Cerebellar cortex (tissue), 1 donor: ENCODE measurements at regions not wholly inside any gene's neighbourhood (a gene's known extent, or its start where the extent isn't known, plus 50 kb on each side); places are given as distances from the start of the nearest gene placed in this dataset.

Source experiments
- DNase-seq: peaks from one replicate; pipeline ENCODE4 v3.0.0-alpha.2; 2015; ENCODE audit warnings: low spot score

GRCh38 chr12:90398285-90398836, 556.6 kb downstream of the CCER1 start:
- DNase-seq, result no peak

DNA sequence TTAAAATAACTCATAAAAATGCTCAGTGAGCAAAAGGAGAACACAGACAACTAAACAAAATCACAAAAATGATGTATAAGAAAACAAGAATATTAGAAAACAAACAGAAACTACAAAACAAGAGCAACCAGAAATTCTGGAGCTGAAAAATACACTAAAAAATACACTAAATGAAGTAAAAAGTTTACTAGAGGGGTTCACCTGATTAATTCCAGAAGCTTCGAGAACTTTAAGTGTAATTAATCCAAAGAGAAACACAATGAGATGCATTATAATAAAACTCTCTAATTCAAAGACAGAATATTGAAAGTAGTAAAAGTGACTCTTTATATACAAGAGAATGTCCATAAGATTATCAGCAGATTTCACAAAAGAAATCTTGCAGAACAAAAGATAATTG, 558.4 kb downstream of the CCER1 start:
- DNase-seq, result no peak

DNA sequence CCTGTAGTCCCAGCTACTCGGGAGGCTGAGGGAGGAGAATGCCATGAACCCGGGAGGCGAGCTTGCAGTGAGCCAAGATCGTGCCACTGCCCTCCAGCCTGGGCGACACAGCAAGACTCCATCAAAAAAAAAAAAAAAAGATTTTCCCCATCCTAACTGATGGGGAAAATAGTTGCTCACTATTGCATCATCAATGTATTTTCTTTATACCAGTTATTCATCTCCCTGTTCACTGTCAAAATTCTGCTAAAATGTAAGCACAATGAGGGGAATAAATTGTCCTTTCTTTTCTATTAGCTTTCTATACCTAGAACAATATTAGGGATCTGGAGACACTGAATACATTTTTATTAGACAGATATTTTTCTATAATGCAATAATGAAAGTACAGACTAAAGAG, 561.3 kb downstream of the CCER1 start:
- no peak for DNase-seq

- DNase-seq, result no peak
These were observed 561.9 kb downstream of the CCER1 start for GRCh38 chr12:90393089-90393488.

GRCh38 chr12:90390947-90391346, 564.0 kb downstream of the CCER1 start:
- no peak for DNase-seq

- DNase-seq, result no peak
These were observed 586.9 kb downstream of the CCER1 start for GRCh38 chr12:90368081-90368480.

DNA sequence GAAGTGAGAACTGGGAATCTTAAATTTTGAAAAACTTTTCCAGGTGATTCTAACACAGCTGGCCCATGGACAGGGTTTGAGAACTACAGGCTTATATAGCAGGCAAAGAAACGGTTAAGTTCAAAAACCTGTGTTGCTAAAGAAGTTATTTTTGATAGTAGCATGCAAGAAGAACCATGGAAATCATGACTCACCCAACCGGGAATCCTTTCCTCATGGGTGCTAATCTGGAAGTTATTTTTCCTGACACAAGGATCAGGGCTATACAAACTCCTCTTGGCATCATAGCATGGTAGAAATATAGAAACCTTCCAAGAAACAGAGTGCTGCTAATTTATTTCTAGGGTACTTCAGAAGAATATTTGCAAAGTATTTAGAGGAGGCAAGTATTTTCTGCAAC, 588.7 kb downstream of the CCER1 start:
- DNase-seq, result no peak

DNA sequence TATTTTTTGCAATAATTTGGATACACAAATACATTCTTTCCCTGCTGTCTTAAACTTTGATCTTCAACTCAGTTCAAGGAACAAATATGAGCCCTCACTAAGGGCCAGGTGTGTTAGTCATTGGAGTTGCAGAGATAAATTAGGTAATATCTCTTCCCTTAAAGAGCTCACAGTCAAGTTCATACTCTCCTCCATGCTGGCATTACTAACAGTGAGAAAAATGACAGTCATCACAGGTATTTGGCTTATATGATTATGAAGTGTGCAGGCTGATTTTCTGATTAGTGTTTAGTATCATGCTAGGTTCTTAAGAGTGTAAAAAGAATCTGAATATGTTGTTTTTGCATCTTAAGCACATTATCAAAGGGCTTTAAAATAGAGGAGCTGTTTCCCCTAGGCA, 594.7 kb downstream of the CCER1 start:
- no peak for DNase-seq

DNA sequence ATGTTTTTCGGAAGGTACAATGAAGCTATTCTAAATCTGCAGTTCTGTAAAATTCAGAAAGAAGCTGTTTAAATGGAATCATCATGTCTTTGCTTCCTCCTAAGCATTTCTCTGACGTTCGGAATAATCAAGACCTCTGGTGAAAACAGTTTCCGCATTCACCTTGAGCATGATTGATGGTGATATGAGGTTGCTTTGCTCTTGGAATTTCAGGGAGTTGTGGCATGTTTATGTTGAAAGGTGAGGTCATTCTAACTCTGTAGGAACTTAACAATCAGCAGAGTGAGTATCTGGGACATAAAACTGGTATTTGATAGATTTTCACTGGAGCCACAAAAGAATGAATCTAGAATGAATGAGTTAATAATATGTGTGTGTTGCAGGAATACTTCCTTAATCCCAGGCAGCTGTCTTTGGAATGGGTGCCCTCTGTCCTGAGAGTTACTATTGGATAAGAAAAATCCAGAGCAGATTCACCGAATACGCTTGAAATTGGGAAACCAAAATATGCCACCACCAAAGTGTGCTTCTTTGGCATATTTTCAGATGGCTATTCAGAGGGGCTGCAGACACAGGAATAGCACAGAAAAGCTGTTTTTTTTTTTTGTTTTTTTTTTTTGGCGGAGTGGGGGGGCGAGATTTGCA, 599.1 kb downstream of the CCER1 start:
- DNase-seq, result no peak

DNA sequence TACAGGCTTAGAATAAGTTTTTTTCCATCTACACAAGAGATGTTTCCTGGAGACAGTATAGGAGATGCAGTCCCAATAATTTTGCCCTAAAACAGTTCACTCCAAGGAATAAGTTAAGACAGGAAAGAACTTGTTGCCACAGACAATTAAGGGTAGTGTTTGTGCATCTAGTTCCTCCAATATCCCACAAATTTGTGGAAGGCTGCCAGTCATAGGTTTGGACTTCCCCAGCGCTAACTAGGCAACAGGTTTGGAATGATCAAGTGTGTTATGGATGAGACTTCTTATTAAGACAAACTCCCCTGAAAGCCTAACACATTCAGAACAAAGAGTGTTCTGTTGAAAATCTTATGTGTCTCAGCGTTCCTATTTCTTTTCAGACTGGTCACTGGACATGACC, 611.0 kb downstream of the CCER1 start:
- DNase-seq, result no peak

GRCh38 chr12:90342081-90342480, 612.9 kb downstream of the CCER1 start:
- no peak for DNase-seq

DNA sequence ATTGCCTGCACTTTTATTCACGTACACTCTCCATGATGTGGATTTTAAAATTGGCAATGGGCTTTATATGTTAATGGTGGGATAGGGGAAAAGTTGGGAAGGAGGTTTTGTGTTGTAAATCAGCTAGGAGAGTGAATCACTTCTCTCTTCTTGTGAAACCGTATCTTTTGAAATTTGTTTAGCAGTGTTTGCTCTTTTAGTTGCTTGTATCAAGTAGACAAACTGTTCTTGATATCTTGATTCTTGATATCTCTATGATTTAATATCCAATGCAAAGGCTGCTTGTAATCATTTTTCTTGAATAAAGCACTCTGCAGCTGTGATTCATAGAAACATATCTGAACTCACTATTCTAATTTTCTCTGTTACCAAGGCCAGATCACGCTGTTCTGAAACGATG, 615.1 kb downstream of the CCER1 start:
- DNase-seq, result no peak

- DNase-seq, result no peak
These were observed 616.6 kb downstream of the CCER1 start for GRCh38 chr12:90338365-90338764.

- DNase-seq, result peak; percentile 16
These were observed 618.0 kb downstream of the CCER1 start for GRCh38 chr12:90337018-90337417.

- DNase-seq, result no peak
These were observed 619.4 kb downstream of the CCER1 start for GRCh38 chr12:90335566-90335965.

DNA sequence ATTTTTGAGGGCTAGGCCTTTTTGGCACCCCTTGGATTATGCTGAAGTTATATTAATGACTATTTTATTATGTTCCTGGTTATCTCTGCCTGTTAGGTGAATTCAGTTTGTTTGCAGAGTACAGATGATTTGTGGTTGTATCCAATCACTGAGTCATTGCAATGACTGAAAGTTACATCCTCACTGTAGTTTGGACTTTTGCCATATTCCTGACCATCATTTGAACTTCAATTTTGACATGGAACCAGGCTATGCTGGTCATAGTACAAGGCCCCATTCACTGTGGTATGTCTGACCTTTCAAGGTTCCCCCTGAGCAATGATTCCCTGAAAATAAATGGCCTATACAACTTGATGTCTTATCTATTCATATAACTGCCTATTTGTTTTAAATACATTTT, 621.0 kb downstream of the CCER1 start:
- no peak for DNase-seq

- no peak for DNase-seq
These were observed 621.6 kb downstream of the CCER1 start for GRCh38 chr12:90333424-90333823.

- DNase-seq, result peak; percentile 38
These were observed 623.2 kb downstream of the CCER1 start for GRCh38 chr12:90331821-90332220.

DNA sequence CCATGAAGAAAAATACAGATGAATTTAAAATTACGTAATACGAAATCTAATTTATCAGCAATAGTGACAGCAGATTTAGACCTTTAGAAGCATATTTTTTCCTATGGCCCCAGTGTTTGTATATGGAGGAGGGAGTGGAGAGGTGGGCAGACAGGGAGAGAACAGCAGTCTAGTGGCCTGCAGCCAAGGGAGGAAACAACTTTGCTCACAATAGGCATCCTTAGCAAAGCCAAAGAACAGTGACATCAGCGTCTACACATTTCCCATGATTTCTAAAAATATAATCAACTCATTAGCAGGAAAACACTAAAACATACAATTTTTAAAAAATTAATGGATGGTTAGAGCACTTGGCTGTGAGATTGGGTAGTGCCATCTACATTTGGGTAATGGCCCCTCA, 622.6 kb upstream of the ATP2B1 start:
- DNase-seq, result peak; percentile 54

DNA sequence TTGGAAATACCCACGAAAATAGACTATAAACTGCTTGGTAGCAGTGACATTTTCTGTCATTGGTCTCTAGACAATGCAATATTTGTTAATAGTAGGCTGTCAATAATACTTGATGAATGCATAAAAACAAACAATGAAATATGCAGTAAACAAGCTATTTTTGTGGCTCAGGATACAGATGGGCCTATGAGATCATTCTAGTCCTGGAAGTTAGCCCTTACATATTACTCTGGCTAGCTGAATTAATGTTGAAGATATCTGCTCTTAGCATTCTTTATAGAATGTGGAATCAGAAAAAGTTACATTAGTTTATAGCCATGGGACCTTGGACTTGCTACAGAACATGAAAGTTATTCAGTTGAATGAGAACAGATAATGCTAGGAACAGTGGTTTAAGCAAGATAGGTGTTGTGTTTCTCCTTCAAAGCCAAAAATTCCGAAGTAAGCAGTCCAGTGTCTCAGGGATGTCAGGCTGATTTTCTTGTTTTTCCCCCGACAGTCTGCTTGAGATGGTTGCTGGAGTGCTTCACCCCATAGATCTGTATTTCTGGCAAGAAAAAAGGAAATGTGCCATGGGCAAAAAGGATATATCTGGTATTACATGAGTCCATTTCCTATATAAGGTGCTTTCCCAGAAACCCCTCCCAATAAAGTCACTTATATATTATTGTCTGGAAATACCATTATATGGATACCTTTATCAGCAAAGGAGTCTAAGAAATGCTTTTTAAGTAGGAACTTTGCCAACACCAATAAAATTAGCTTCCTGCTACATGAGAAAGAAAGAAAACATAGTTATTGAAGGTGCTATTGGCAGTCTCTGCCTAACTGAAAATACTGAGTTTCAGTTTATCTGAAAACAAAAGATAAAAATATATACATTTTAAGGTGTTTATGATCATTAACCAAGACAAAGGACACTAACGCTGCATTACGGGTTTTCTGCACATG, 619.4 kb upstream of the ATP2B1 start:
- no peak for DNase-seq

DNA sequence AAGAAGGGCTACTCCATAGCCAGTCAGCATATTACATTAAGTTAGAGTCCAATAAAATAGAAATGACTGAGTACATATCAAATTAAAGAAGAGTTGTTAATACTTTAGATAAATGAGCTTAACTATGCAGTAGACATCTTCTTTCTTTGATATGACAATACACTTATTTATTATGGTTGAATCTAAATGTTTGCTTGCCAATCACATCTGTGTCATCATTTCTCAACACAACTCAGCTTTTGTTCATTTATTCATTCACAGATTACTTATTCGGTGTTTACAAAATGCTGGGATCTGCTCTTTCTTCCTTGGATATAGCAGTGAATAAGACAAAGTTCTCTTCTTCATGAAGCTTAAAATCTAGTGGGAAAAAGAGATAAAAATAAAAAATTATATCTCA, 614.6 kb upstream of the ATP2B1 start:
- DNase-seq, result no peak

GRCh38 chr12:90322006-90322405, 613.4 kb upstream of the ATP2B1 start:
- no peak for DNase-seq

DNA sequence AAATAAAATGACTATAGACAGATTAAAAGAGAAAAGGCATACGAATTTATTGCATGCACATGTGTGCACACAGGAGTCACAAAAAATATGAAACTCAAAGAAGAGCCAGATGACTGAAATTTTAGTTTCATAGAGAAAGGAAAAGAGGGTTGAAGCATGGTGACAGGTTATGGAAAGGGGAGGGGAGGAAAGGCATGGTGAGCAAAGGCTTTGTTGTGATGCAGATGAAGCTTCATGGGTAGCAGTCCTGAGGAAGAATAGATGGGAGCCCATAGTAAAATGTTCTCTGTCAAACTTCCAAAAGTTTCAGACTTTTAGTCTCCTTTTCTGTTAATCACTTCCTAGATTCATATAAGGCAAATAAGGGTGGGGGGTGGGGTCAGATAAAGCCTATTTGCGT, 612.7 kb upstream of the ATP2B1 start:
- no peak for DNase-seq
